IMR-90 (cell line): ENCODE measurements at regions not wholly inside any gene's neighbourhood (a gene's known extent, or its start where the extent isn't known, plus 50 kb on each side); places are given as distances from the start of the nearest gene placed in this dataset.

ENCODE experiments used
- ATAC-seq: fragments of 200-7000 bp; cut with Tn5 transposase; 2 replicates; pipeline ENCODE4 v1.9.1; 2020; ENCODE audit warnings: low read depth, mild to moderate bottlenecking, moderate library complexity
- BruUV-seq: library from RNA; stranded (reverse); fragments of 400-500 nt; replicated peaks from 2 replicates; lab custom pipeline; 2021; lab: Mats Ljungman, UMichigan
- CTCF ChIA-PET: fragments of 300-600 bp; formaldehyde crosslinking; extraction: SDS; loops from one replicate; lab custom pipeline; 2021; ENCODE audit warnings: antibody characterized with exemption; lab: Yijun Ruan, JAX
- POLR2A ChIA-PET: fragments of 300-600 bp; sonication (Branson Sonifier 250); formaldehyde crosslinking; loops from one replicate; lab custom pipeline; 2022; ENCODE audit warnings: antibody characterized with exemption; ENCODE audit not compliant: unreplicated experiment; lab: Charles Lee
- DNase-seq: peaks from one replicate; pipeline ENCODE4 v3.0.0; 2013
- H2AFZ ChIP-seq: replicated peaks from 2 replicates; pipeline ENCODE3; 2013; ENCODE audit warnings: low read length, mild to moderate bottlenecking; ENCODE audit not compliant: poor library complexity
- H2AK5ac ChIP-seq: 2 replicates; pipeline ENCODE4 v1.6.1; 2013; ENCODE audit warnings: low read depth, low read length, inconsistent platforms
- H2AK9ac ChIP-seq: replicated peaks from 2 replicates; pipeline ENCODE3; 2013; ENCODE audit warnings: mild to moderate bottlenecking, low read depth, low read length, moderate library complexity; ENCODE audit not compliant: poor library complexity
- H2BK120ac ChIP-seq: 2 replicates; pipeline ENCODE4 v1.6.1; 2013; ENCODE audit warnings: low read depth, low read length, inconsistent platforms
- H2BK15ac ChIP-seq: 3 replicates; pipeline ENCODE4 v1.6.1; 2013; ENCODE audit warnings: low read depth, low read length, inconsistent platforms
- H2BK20ac ChIP-seq: 2 replicates; pipeline ENCODE4 v1.6.1; 2013; ENCODE audit warnings: low read depth, mild to moderate bottlenecking, inconsistent platforms, low read length, moderate library complexity
- H2BK5ac ChIP-seq: 2 replicates; pipeline ENCODE4 v1.6.1; 2013; ENCODE audit warnings: mild to moderate bottlenecking, low read depth, low read length, inconsistent platforms; ENCODE audit not compliant: poor library complexity, severe bottlenecking
- H3K14ac ChIP-seq: replicated peaks from 2 replicates; pipeline ENCODE4 v1.6.1; 2013; ENCODE audit warnings: low read depth, low read length, inconsistent platforms
- H3K18ac ChIP-seq: 2 replicates; pipeline ENCODE4 v1.6.1; 2013; ENCODE audit warnings: low read depth, low read length, control low read depth
- H3K23ac ChIP-seq: 2 replicates; pipeline ENCODE4 v1.6.1; 2013; ENCODE audit warnings: low read depth, low read length, inconsistent platforms
- H3K27ac ChIP-seq: 2 replicates; pipeline ENCODE4 v1.5.1; 2013; ENCODE audit warnings: mild to moderate bottlenecking, control low read depth, low read length; ENCODE audit not compliant: insufficient read depth
- H3K27me3 ChIP-seq: 2 replicates; pipeline ENCODE4 v1.6.1; 2013; ENCODE audit warnings: low read length; ENCODE audit not compliant: control insufficient read depth, insufficient read depth
- H3K36me3 ChIP-seq: 2 replicates; pipeline ENCODE4 v1.6.1; 2013; ENCODE audit warnings: low read length, mixed read lengths; ENCODE audit not compliant: control insufficient read depth, insufficient read depth
- H3K4ac ChIP-seq: 2 replicates; pipeline ENCODE4 v1.6.1; 2013; ENCODE audit warnings: low read depth, low read length, inconsistent platforms
- H3K4me1 ChIP-seq: 2 replicates; pipeline ENCODE4 v1.6.1; 2013; ENCODE audit warnings: low read length, mixed read lengths; ENCODE audit not compliant: control insufficient read depth, insufficient read depth
- H3K4me2 ChIP-seq: 2 replicates; pipeline ENCODE4 v1.6.1; 2013; ENCODE audit warnings: low read depth, mild to moderate bottlenecking, control low read depth, low read length, moderate library complexity
- H3K4me3 ChIP-seq: 2 replicates; pipeline ENCODE4 v1.5.1; 2013; ENCODE audit warnings: low read depth, mild to moderate bottlenecking, control low read depth, low read length, moderate library complexity; ENCODE audit not compliant: insufficient read depth
- H3K56ac ChIP-seq: 2 replicates; pipeline ENCODE4 v1.6.1; 2013; ENCODE audit warnings: low read length, inconsistent platforms; ENCODE audit not compliant: insufficient read depth; ENCODE audit errors: extremely low read depth
- H3K79me1 ChIP-seq, 2 experiments: 2 replicates each; pipeline ENCODE4 v1.6.1; 2013; ENCODE audit warnings: low read length in 2 of 2, inconsistent platforms in 1 of 2, low read depth in 1 of 2
- H3K9ac ChIP-seq: 2 replicates; pipeline ENCODE4 v1.6.1; 2013; ENCODE audit warnings: low read depth, low read length, control low read depth
- H3K9me1 ChIP-seq: 2 replicates; pipeline ENCODE4 v1.6.1; 2013; ENCODE audit warnings: low read length, inconsistent platforms; ENCODE audit not compliant: insufficient read depth
- H3K9me3 ChIP-seq: 2 replicates; pipeline ENCODE4 v1.6.1; 2013; ENCODE audit warnings: low read length; ENCODE audit not compliant: control insufficient read depth, insufficient read depth
- H4K20me1 ChIP-seq: 2 replicates; pipeline ENCODE4 v1.6.1; 2013; ENCODE audit warnings: low read length, inconsistent platforms; ENCODE audit not compliant: insufficient read depth
- H4K5ac ChIP-seq: 2 replicates; pipeline ENCODE4 v1.6.1; 2013; ENCODE audit warnings: mild to moderate bottlenecking, low read depth, low read length, control low read depth
- H4K8ac ChIP-seq, 2 experiments: 2 replicates each; pipeline ENCODE4 v1.6.1; 2013; ENCODE audit warnings: low read depth in 2 of 2, low read length in 2 of 2, control low read depth in 1 of 2, inconsistent platforms in 1 of 2
- H4K91ac ChIP-seq: 2 replicates; pipeline ENCODE4 v1.6.1; 2013; ENCODE audit warnings: low read depth, low read length, inconsistent platforms; ENCODE audit not compliant: insufficient read depth
- BHLHE40 ChIP-seq: fragments of 150-350 bp; IDR thresholded peaks from 2 replicates; pipeline ENCODE4 v1.6.1; 2016; ENCODE audit warnings: mild to moderate bottlenecking, low read depth, low read length
- CEBPB ChIP-seq: IDR thresholded peaks from 2 replicates; pipeline ENCODE4 v1.6.1; 2012; ENCODE audit warnings: low read depth, low read length, improper control_type of control experiment
- CHD1 ChIP-seq: IDR thresholded peaks from 2 replicates; pipeline ENCODE4 v1.6.1; 2012; ENCODE audit warnings: low read depth, low read length, improper control_type of control experiment
- CTCF ChIP-seq: conservative IDR thresholded peaks from 2 replicates; pipeline ENCODE4 v1.5.1; 2012; ENCODE audit warnings: mild to moderate bottlenecking, low read depth, low read length, improper control_type of control experiment
- FOS ChIP-seq: fragments of 150-350 bp; IDR thresholded peaks from 2 replicates; pipeline ENCODE4 v1.6.1; 2016; ENCODE audit warnings: low read depth, low read length
- MAFK ChIP-seq: IDR thresholded peaks from 2 replicates; pipeline ENCODE4 v1.6.1; 2012; ENCODE audit warnings: low read depth, low read length, improper control_type of control experiment
- MAZ ChIP-seq: IDR thresholded peaks from 2 replicates; pipeline ENCODE4 v1.6.1; 2012; ENCODE audit warnings: low read depth, mild to moderate bottlenecking, low read length, improper control_type of control experiment, moderate library complexity, borderline replicate concordance
- MXI1 ChIP-seq: IDR thresholded peaks from 2 replicates; pipeline ENCODE4 v1.6.1; 2012; ENCODE audit warnings: low read depth, mild to moderate bottlenecking, low read length, moderate library complexity, borderline replicate concordance
- NFE2L2 ChIP-seq: fragments of 150-350 bp; IDR thresholded peaks from 2 replicates; pipeline ENCODE4 v1.6.1; 2016; ENCODE audit warnings: low read depth, mild to moderate bottlenecking, low read length
- POLR2A ChIP-seq: IDR thresholded peaks from 2 replicates; pipeline ENCODE4 v1.6.1; 2012; ENCODE audit warnings: mild to moderate bottlenecking, low read depth, low read length
- RAD21 ChIP-seq: IDR thresholded peaks from 2 replicates; pipeline ENCODE4 v1.6.1; 2012; ENCODE audit warnings: low read length, improper control_type of control experiment
- RCOR1 ChIP-seq: IDR thresholded peaks from 2 replicates; pipeline ENCODE4 v1.6.1; 2012; ENCODE audit warnings: mild to moderate bottlenecking, low read length, improper control_type of control experiment; ENCODE audit not compliant: insufficient replicate concordance
- RFX5 ChIP-seq: IDR thresholded peaks from 2 replicates; pipeline ENCODE4 v1.8.0; 2012; ENCODE audit warnings: low read depth, mild to moderate bottlenecking, low read length, moderate library complexity
- SMC3 ChIP-seq: fragments of 150-350 bp; IDR thresholded peaks from 2 replicates; pipeline ENCODE4 v1.6.1; 2016; ENCODE audit warnings: low read depth, mild to moderate bottlenecking, antibody characterized with exemption, low read length, moderate library complexity
- USF2 ChIP-seq: fragments of 150-350 bp; IDR thresholded peaks from 2 replicates; pipeline ENCODE4 v1.6.1; 2017; ENCODE audit warnings: mild to moderate bottlenecking, antibody characterized with exemption, low read length, low read depth
- WGBS, 2 experiments: methylation state at CpG; one replicate each; pipeline versions ENCODE4 v1.1.5 to v1.1.7; 2013; ENCODE audit warnings: missing lambda C conversion rate in 2 of 2; ENCODE audit not compliant: insufficient read length in 1 of 2; ENCODE audit errors: extremely low coverage in 2 of 2; 5-methylcytosine and 5-hydroxymethylcytosine counted together
- dilution Hi-C: fragments of 300-500 bp; cut with HindIII; formaldehyde crosslinking; loops from one replicate; pipeline ENCODE4 v1.14.3; 2018; ENCODE audit warnings: low sequenced_read_pairs; ENCODE audit not compliant: unreplicated experiment
- in situ Hi-C: fragments of 300-500 bp; cut with MboI; formaldehyde crosslinking; loops from 3 replicates; pipeline ENCODE4 v1.14.3; 2019; ENCODE audit warnings: low sequenced_read_pairs, inconsistent platforms, mixed read lengths
- intact Hi-C: fragments of 100-400 bp; cut with micrococcal nuclease; formaldehyde crosslinking; loops from 2 replicates; pipeline ENCODE4 v1.10.0; 2022
- TF ChIP-seq, protein P1 (sequence below): fragments of 150-350 bp; IDR thresholded peaks from 2 replicates; pipeline ENCODE4 v1.6.1; 2016; ENCODE audit warnings: low read depth, mild to moderate bottlenecking, low read length, moderate library complexity, borderline replicate concordance

GRCh38 chr6:14871221-14871620 is 374.6 kb upstream of the JARID2 start:
- H2BK5ac ChIP-seq = no peak overlapping the region
- TF ChIP-seq RAD21 (no peak), MAFK (no peak), POLR2A (no peak), NFE2L2 (no peak), MXI1 (no peak), SMC3 (no peak), CTCF (no peak), RCOR1 (no peak), FOS (no peak), CHD1 (no peak), CEBPB (no peak), BHLHE40 (no peak), USF2 (no peak), RFX5 (no peak), MAZ (no peak)
- TF ChIP-seq, protein P1, sequence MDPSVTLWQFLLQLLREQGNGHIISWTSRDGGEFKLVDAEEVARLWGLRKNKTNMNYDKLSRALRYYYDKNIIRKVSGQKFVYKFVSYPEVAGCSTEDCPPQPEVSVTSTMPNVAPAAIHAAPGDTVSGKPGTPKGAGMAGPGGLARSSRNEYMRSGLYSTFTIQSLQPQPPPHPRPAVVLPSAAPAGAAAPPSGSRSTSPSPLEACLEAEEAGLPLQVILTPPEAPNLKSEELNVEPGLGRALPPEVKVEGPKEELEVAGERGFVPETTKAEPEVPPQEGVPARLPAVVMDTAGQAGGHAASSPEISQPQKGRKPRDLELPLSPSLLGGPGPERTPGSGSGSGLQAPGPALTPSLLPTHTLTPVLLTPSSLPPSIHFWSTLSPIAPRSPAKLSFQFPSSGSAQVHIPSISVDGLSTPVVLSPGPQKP = no peak
- CTCF ChIA-PET = no interaction called here
- no peak overlapping the region for H3K4me2 ChIP-seq
- H3K18ac ChIP-seq = no peak overlapping the region
- in situ Hi-C loops = no loop called here
- dilution Hi-C loops = no loop called here
- DNase-seq (peak; percentile 68), ATAC-seq (peak; percentile 53)
- no peak overlapping the region for H3K4me3 ChIP-seq
- H3K27ac ChIP-seq = no peak overlapping the region
- no peaks in the 10 kb centered on the region for H3K36me3 ChIP-seq
- H4K91ac ChIP-seq = no peak overlapping the region
- no peak overlapping the region for H3K9ac ChIP-seq
- no peaks in the 10 kb centered on the region for H4K20me1 ChIP-seq
- H2AFZ ChIP-seq = no peak overlapping the region
- H3K9me1 ChIP-seq = 0 out of 2 replicates have a peak, but pooled peaks cover under 1% of the 10 kb centered on the region
- peak overlapping the region; percentile 6; the same call in 1 of the 2 replicates for H3K4ac ChIP-seq
- H3K56ac ChIP-seq = no peak overlapping the region
- H3K14ac ChIP-seq = no peak overlapping the region; the same call in 1 of the 2 replicates
- peak overlapping the region; percentile 20; the same call in 1 of the 2 replicates for H2BK20ac ChIP-seq
- H2AK9ac ChIP-seq = no peak overlapping the region
- no peaks in the 10 kb centered on the region for H3K27me3 ChIP-seq
- POLR2A ChIA-PET = no interaction called here
- H2BK120ac ChIP-seq = peak overlapping the region; percentile 6; the same call in 1 of the 2 replicates
- no peaks in the 10 kb centered on the region for H3K79me1 ChIP-seq
- peaks cover 5% of the 10 kb centered on the region for H3K4me1 ChIP-seq
- intact Hi-C loops = no loop called here
- H2BK15ac ChIP-seq = 0 out of 3 replicates have a peak overlapping the region, but pooled peaks have one; percentile 77
- no peak overlapping the region for H4K5ac ChIP-seq
- H3K23ac ChIP-seq = no peak overlapping the region
- H3K9me3 ChIP-seq = no peaks in the 10 kb centered on the region
- no CpG with 5 or more reads among the region's 5 CpGs for WGBS, 2 experiments
- no TSS peak for BruUV-seq
- H4K8ac ChIP-seq = 0 out of 4 replicates have a peak overlapping the region, but pooled peaks of 1 of the 2 experiments have one; percentile 16
- no peak overlapping the region; the same call in 1 of the 2 replicates for H2AK5ac ChIP-seq
